Prostate gland (tissue), 2 donors: ENCODE measurements at regions not wholly inside any gene's neighbourhood (a gene's known extent, or its start where the extent isn't known, plus 50 kb on each side); places are given as distances from the start of the nearest gene placed in this dataset.

Experiments
- CTCF ChIP-seq, 4 experiments: fragments of 200-600 bp in 2 of 4; fragments of 450-650 bp in 2 of 4; sonication (generic) in 2 of 4; IDR thresholded peaks; 1 replicate in 3 of 4; 2 replicates in 1 of 4; pipeline ENCODE4 v1.5.1; 2016 to 2019; ENCODE audit warnings: antibody characterized with exemption in 4 of 4, mild to moderate bottlenecking in 2 of 4, moderate library complexity in 2 of 4
- POLR2A ChIP-seq: fragments of 450-650 bp; IDR thresholded peaks from one replicate; pipeline ENCODE4 v1.6.1; 2016; ENCODE audit warnings: antibody characterized with exemption, mild to moderate bottlenecking
- POLR2AphosphoS5 ChIP-seq: sonication (generic); formaldehyde crosslinking; IDR thresholded peaks from one replicate; pipeline ENCODE4 v1.6.1; 2017; ENCODE audit warnings: antibody characterized with exemption

GRCh38 chr3:72230774-72231379, 445.9 kb upstream of the PROK2 start:
- TF ChIP-seq CTCF (IDR thresholded peaks at IDR 0.05) (no peak), POLR2AphosphoS5 (peak; percentile 59), POLR2A (no peak)
